ENCODE measurements at regions not wholly inside any gene's neighbourhood (a gene's known extent, or its start where the extent isn't known, plus 50 kb on each side); places are given as distances from the start of the nearest gene placed in this dataset.

DNA sequence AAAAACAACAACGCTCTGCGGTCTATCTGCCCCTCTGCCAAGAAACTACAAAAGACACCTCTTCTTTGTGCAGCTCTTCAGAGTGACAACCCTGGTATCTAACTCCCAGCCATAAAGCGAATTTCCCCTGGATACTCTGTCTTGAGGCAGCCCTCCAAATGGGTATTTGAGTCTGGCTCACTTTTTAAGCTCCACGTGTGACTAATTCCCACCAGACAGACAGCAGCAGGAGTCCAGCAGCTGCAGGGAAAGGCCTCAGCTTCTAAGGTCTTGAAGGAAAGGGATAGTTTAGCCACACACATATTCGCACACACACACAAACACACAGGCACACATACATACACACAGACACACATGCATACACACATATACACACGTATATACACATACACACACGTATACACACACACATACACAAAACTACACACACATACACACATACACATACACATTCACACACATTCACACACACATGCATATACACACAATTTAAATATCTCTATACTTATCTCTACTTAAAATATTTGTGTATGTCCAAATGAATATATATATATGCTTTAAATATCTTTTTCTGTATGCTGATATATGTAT, 188.8 kb downstream of the TSHZ3 start:
- no peak for DNase-seq (ENCODE audit: low read depth)

DNA sequence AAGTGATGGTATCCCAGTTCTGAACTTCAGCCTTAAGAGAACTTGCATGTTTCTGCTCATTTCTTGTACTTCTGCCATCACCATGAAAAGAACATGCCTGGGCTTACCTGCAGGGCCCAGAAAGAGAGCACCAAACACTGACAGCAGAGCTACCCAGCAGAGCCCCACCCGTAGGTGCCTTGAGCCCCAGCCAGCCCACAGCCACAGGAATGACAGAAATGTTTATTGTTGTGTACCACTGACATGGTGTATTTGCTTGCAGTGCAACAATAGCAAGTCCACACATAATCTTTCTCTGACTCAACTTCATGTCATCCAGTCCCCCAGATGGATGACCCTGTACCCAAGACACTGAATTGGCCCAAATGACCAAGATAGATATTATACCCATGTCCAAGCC, 195.2 kb downstream of the TSHZ3 start:
- no peak for DNase-seq (ENCODE audit: low read depth)

- no peak for DNase-seq (ENCODE audit: low read depth)
Observed at GRCh38 chr19:31152906-31153305, 196.3 kb downstream of the TSHZ3 start.

DNA sequence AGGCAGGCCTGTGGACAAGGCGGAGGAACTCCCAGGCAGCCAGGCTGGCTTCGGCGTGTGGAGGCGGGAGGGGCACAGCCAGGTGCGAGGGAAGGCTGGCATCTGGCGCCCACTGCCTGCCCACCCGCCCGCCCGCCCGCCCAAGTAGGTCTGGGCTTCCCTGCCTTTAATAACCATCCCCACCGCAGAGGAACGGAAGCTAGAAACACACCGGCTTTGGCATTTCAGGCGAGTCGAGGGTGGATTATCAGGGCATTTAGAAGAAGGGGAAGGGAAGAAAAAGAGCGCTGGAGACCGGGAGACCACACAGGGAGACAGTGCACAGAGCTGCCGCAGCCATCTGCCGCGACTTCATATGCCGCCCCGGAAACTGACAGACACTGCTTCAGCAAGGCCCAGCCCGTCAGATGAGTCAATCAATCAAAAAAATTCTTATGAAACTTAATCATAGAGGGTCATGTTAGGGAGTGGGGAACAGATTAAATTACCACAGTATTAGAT, 199.7 kb downstream of the TSHZ3 start:
- no peak for DNase-seq (ENCODE audit: low read depth)

- DNase-seq (ENCODE audit: low read depth), result no peak
Observed at GRCh38 chr19:31148671-31149070, 200.6 kb downstream of the TSHZ3 start.

- no peak for DNase-seq (ENCODE audit: low read depth)
Observed at GRCh38 chr19:31147234-31147633, 202.0 kb downstream of the TSHZ3 start.

- no peak for DNase-seq (ENCODE audit: low read depth)
Observed at GRCh38 chr19:31146546-31147183, 202.6 kb downstream of the TSHZ3 start.

DNA sequence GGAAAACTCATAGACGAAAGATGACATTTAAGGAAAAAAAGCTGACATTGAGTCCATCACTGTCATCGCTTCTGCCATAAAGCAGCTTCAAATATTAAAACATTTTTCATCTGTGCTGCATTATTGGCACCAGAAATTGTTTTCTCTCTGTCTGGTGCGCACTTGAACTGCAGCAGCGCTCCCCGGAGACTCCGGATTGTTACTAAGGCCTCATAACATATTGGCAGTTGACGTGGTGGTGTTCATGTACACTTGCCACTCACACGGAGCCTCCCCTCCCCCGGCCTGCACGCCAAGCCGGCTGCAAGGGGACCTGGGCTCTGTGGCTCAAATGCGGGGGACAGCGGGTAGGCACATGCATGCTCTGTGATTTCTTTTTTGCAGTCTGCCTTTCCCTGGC, 203.2 kb downstream of the TSHZ3 start:
- no peak for DNase-seq (ENCODE audit: low read depth)

- no peak for DNase-seq (ENCODE audit: low read depth)
Observed at GRCh38 chr19:31145007-31145406, 204.2 kb downstream of the TSHZ3 start.

DNA sequence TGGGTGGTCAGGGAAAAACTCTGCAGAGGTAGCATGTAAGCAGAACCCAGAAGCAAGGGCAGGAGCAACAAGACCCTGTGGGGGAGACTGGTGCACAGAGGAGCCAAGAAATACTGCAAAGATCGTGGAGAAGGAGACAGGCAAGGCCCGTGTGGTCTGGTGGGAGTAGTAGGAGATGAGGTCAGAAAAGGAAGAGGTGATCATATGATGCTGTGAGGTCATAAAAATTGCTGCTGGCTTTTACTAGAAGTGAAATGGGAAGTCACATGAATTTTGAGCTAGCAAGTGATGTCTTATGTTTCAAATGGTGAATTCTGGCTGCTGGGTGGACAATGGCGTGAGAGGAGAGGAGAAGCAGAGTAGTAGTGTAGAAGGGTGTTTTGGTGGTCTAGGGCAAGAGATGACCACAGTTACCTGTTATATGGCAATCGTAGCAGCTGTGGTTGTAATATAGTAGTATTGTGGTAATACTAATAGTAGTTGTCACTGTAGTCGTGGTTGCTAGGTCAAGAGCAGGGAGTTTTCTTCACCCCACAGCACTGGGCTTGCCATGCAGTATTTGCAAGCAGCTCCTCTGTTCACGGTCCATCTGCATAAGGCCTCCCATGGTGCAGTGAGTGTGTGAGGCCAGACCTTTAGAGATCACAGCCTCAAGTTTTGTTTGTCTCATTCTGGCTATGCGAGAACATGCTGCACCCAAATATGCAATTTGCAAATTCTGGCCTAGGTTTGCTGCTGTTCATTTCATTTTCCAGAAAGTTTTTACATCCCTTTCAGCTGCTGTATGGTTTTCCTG, 205.0 kb downstream of the TSHZ3 start:
- DNase-seq (ENCODE audit: low read depth), result no peak

DNA sequence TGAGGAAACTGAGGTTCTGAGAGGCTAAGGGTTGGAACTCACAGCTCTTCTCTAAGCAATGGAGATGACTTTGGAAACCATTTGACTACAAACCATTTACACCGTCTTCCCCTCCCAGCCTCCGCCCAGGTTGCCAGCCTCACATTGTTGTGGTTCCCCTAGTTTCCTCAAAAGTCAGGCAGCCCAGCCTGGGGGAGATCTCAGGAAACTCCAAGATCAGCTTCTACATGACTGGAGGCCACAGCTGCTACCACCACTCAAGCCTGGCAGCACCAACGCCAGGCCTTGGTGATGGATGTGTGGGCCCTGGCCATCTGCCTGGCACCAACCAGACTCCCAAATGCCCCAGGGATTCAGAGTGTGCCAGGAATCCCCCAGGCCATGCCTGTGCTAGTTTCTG, 207.9 kb downstream of the TSHZ3 start:
- no peak for DNase-seq (ENCODE audit: low read depth)

DNA sequence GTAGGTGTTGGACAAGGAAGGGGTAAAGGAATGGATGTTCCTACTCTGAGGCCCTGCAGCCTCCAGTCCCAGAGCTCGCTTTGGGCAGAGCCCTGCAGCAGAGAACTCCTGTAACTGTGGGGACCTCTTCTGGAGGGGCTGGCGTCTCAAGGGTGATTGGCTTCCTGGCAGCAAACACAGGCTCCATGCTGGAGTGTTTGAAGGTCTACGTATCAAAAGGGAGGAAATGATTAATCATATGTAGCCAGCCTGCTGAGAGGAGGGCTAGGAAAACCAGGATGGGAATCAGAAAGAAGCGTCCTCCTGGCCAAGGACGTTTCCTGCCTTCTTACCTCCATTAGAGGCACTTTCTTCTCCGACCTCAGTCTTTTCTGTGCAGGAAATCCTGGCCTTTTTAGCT, 208.5 kb downstream of the TSHZ3 start:
- DNase-seq (ENCODE audit: low read depth), result no peak

GRCh38 chr19:31139871-31140505, 209.2 kb downstream of the TSHZ3 start:
- DNase-seq (ENCODE audit: low read depth), result no peak

GRCh38 chr19:31138077-31138476, 211.2 kb downstream of the TSHZ3 start:
- DNase-seq (ENCODE audit: low read depth), result no peak

DNA sequence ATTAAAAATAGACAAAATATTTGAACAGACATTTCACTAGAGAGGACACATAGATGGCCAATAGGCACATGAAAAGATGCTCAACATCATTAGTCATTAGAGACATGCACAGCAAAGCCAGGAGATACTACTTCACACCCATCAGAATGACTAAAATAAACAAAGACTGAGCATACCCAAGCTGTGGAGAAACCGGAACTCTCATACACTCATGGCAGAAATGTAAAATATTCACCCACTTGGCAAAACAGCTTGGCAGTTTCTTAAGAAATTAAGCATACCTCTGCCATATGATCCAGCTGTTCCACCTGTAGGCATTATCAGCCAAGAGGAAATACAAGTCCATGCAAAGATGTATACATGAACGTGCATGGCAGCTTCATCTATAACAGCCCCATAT, 213.4 kb downstream of the TSHZ3 start:
- DNase-seq (ENCODE audit: low read depth), result no peak

GRCh38 chr19:31132753-31133110, 216.5 kb downstream of the TSHZ3 start:
- DNase-seq (ENCODE audit: low read depth), result no peak

- DNase-seq (ENCODE audit: low read depth), result no peak
Observed at GRCh38 chr19:31128291-31128690, 220.9 kb downstream of the TSHZ3 start.

- no peak for DNase-seq (ENCODE audit: low read depth)
Observed at GRCh38 chr19:31127134-31127967, 221.9 kb downstream of the TSHZ3 start.

DNA sequence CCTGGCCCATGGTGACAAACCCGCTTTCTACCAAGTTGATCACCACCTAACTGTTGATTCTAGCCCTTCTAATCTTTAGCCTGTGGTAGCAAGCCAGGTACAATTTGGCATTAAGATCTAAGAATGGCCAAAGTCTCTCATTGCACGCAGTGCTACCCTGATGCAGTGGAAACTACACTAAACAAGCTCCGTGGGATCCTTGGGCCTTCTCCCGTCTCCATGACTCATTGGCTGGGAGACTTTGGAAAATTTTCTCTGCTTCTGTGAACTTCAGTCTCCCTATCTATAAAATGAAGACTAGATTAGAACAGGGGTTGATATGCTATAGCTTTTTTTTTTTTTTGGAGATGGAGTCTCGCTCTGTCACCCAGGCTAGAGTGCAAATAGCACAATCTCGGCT, 223.0 kb downstream of the TSHZ3 start:
- no peak for DNase-seq (ENCODE audit: low read depth)

DNA sequence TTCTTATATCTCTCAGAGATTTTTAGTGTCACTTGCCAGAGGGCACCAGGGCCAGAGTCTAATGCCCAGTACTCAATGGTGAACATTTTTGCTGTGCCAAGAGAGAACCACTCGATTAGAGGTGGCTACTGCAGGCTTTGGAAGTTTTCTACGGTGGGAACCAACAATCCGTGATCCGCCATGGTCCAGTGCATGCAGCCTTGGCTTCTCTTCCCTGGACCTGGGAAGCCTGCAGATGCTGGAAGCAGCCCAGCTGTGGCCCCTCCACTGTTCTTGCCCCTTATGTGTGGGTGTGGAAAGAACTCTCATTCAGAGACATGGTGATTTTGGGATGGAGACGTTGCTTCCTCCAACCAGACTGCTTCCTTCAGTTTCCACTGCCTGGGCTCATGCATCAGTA, 224.2 kb downstream of the TSHZ3 start:
- no peak for DNase-seq (ENCODE audit: low read depth)

DNA sequence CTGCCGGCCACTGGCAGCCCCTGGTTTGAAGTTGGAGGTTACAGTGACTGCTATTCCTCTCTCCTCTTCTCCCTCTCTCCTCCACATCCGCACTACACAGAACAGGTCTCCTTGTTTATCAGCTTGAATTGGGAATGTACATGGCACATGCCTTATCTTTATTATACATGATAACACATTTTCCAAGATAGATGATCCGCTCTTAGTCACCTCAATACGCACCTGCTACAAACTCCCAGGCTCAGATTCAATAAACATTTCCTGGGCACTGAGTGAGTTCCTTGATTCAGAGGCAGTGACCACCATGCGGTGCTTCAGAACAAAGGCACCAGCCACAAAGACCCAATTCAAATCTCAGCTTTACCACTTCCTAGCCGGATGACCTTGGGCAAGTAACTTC, 227.7 kb downstream of the TSHZ3 start:
- DNase-seq (ENCODE audit: low read depth), result no peak

DNA sequence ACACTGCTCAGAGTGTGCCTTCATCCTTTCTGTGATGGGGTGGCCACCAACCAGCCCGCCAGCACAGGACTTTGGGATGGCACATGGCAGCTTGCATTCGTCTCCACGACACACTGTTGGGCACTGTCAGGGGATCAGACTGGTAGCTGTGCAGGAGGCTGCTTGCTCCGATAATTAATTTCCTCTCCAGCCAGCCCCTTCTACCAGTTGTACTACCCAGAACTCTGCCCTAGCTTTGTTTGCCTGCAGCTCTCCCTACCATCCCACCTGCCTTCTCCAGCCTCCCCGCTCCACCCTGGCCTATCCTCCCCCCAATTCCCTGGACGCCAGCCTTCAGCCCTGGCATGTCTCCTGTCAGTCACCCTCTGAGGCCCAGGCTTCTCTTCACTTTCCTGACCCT, 228.3 kb downstream of the TSHZ3 start:
- no peak for DNase-seq (ENCODE audit: low read depth)
